Tibial artery (tissue), 4 donors: ENCODE measurements at regions not wholly inside any gene's neighbourhood (a gene's known extent, or its start where the extent isn't known, plus 50 kb on each side); places are given as distances from the start of the nearest gene placed in this dataset.

Source experiments
- DNase-seq, 2 donors: peaks; one replicate each; pipeline ENCODE4 v3.0.0-alpha.2; 2019
- H3K27ac ChIP-seq, 2 donors: fragments of 200-600 bp; sonication (generic) in 1 of 2; 1 replicate in 1 of 2; 2 replicates in 1 of 2; pipeline ENCODE4 v1.5.1; 2018 to 2019; ENCODE audit warnings: mild to moderate bottlenecking in 1 of 2
- H3K27me3 ChIP-seq, 2 donors: fragments of 200-600 bp; sonication (generic) in 1 of 2; one replicate each; pipeline versions ENCODE4 v1.5.1 to v1.6.0; 2016 to 2019
- H3K36me3 ChIP-seq, 3 donors: fragments of 200-600 bp; sonication (generic) in 2 of 3; one replicate each; pipeline ENCODE4 v1.5.1; 2016 to 2019; ENCODE audit warnings: mild to moderate bottlenecking in 2 of 3
- H3K4me1 ChIP-seq, 4 donors: fragments of 200-600 bp; sonication (generic) in 2 of 4; 1 replicate in 3 of 4; 2 replicates in 1 of 4; pipeline ENCODE4 v1.5.1; 2016 to 2019
- H3K4me3 ChIP-seq, 2 donors: fragments of 200-600 bp; sonication (generic) in 1 of 2; 1 replicate in 1 of 2; 2 replicates in 1 of 2; pipeline ENCODE4 v1.5.1; 2018 to 2019; ENCODE audit warnings: mild to moderate bottlenecking in 2 of 2
- H3K9me3 ChIP-seq, 3 donors: fragments of 200-600 bp; sonication (generic) in 1 of 3; one replicate each; pipeline ENCODE4 v1.5.1; 2016 to 2019
- CTCF ChIP-seq, 2 experiments: fragments of 200-600 bp in 1 of 2; fragments of 450-650 bp in 1 of 2; IDR thresholded peaks; one replicate each; pipeline ENCODE4 v1.5.1; 2017 to 2019; ENCODE audit warnings: antibody characterized with exemption in 2 of 2, mild to moderate bottlenecking in 1 of 2, moderate library complexity in 1 of 2
- intact Hi-C: fragments of 100-400 bp; cut with DNase I; formaldehyde crosslinking; loops from one replicate; pipeline ENCODE4 v1.15.0; 2023; ENCODE audit warnings: low total_unique reads

GRCh38 chr2:234608946-234609345, 112.1 kb upstream of the ARL4C start:
- Histone ChIP-seq H3K27me3 (peaks cover 0 to 11% of the 10 kb centered on the region in 2 donors), H3K9me3 (no peaks in the 10 kb centered on the region), H3K4me3 (no peak overlapping the region), H3K4me1 (no peaks in the 10 kb centered on the region), H3K27ac (no peak overlapping the region), H3K36me3 (no peaks in the 10 kb centered on the region)
- TF ChIP-seq CTCF (IDR thresholded peaks at IDR 0.05): no peak
- intact Hi-C loops: no loop called here
- DNase-seq: no peak

DNA sequence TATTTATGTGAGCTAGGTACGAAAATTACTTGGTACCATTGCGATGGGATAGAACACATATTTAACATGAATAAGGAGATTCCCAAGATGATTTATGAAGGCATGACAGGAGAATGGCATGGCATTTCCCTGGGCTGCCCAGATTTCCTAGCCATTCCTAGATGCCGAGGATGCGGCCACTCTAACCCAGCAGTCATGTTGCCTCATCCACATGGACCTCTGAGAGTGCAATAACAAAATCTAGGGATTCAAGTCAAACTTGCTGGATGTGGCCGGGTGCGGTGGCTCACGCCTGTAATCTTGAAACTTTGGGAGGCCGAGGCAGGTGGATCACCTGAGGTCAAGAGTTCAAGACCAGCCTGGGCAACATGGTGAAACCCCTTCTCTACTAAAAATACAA, 110.8 kb upstream of the ARL4C start:
- intact Hi-C loops: no loop called here
- H3K4me1 ChIP-seq: no peaks in the 10 kb centered on the region
- H3K36me3 ChIP-seq: no peaks in the 10 kb centered on the region
- peaks cover 0 to 11% of the 10 kb centered on the region in 2 donors for H3K27me3 ChIP-seq
- H3K4me3 ChIP-seq: no peak overlapping the region
- TF ChIP-seq CTCF (IDR thresholded peaks at IDR 0.05): no peak
- no peak overlapping the region for H3K27ac ChIP-seq
- no peaks in the 10 kb centered on the region for H3K9me3 ChIP-seq
- DNase-seq: no peak

- no peaks in the 10 kb centered on the region for H3K9me3 ChIP-seq
Measured at GRCh38 chr2:234606896-234607295, 110.0 kb upstream of the ARL4C start.

GRCh38 chr2:234603619-234604018, 106.7 kb upstream of the ARL4C start:
- no peak for TF ChIP-seq CTCF (IDR thresholded peaks at IDR 0.05)
- Histone ChIP-seq H3K4me3 (no peak overlapping the region), H3K27me3 (peaks cover 0 to 6% of the 10 kb centered on the region in 2 donors), H3K9me3 (no peaks in the 10 kb centered on the region), H3K27ac (no peak overlapping the region), H3K36me3 (no peaks in the 10 kb centered on the region), H3K4me1 (no peaks in the 10 kb centered on the region)
- intact Hi-C loops: no loop called here
- no peak for DNase-seq

More at GRCh38 chr2:234606896-234607295, 110.0 kb upstream of the ARL4C start:
- peaks cover 0 to 11% of the 10 kb centered on the region in 2 donors for H3K27me3 ChIP-seq
- TF ChIP-seq CTCF (IDR thresholded peaks at IDR 0.05): no peak
- intact Hi-C loops: no loop called here
- no peaks in the 10 kb centered on the region for H3K36me3 ChIP-seq
- no peak for DNase-seq
- no peaks in the 10 kb centered on the region for H3K4me1 ChIP-seq
- no peak overlapping the region for H3K27ac ChIP-seq
- H3K4me3 ChIP-seq: no peak overlapping the region

- TF ChIP-seq CTCF (IDR thresholded peaks at IDR 0.05): no peak
- Histone ChIP-seq H3K27ac (no peak overlapping the region), H3K27me3 (peaks cover 0 to 6% of the 10 kb centered on the region in 2 donors), H3K36me3 (no peaks in the 10 kb centered on the region), H3K4me1 (no peaks in the 10 kb centered on the region), H3K9me3 (no peaks in the 10 kb centered on the region), H3K4me3 (no peak overlapping the region)
- no peak for DNase-seq
- intact Hi-C loops: no loop called here
Measured at GRCh38 chr2:234601213-234601612, 104.3 kb upstream of the ARL4C start.

GRCh38 chr2:234597576-234597861, 100.6 kb upstream of the ARL4C start:
- H3K27ac ChIP-seq: no peak overlapping the region
- no peaks in the 10 kb centered on the region for H3K27me3 ChIP-seq
- TF ChIP-seq CTCF (IDR thresholded peaks at IDR 0.05): no peak
- H3K36me3 ChIP-seq: no peaks in the 10 kb centered on the region
- no peaks in the 10 kb centered on the region for H3K9me3 ChIP-seq
- intact Hi-C loops: no loop called here
- H3K4me3 ChIP-seq: no peak overlapping the region
- DNase-seq: no peak
- H3K4me1 ChIP-seq: no peaks in the 10 kb centered on the region
